K562 (cell line): ENCODE measurements at regions not wholly inside any gene's neighbourhood (a gene's known extent, or its start where the extent isn't known, plus 50 kb on each side); places are given as distances from the start of the nearest gene placed in this dataset.

Source experiments
- ATAC-seq: fragments of 200-7000 bp; cut with Tn5 transposase; 3 replicates; pipeline ENCODE4 v1.9.1; 2020; ENCODE audit warnings: moderate library complexity
- BruUV-seq: library from RNA; stranded (reverse); fragments of 400-500 nt; replicated peaks from 2 replicates; lab custom pipeline; 2021; lab: Mats Ljungman, UMichigan
- CTCF ChIA-PET: fragments of 300-600 bp; formaldehyde crosslinking; extraction: SDS; loops from one replicate; lab custom pipeline; 2021; ENCODE audit warnings: low intra/inter-chr PET ratio; lab: Yijun Ruan, JAX
- POLR2A ChIA-PET: fragments of 300-600, 350-650 bp; sonication (Branson Sonifier 250); formaldehyde crosslinking; extraction: SDS; loops from one replicate; lab custom pipeline; 2021; ENCODE audit warnings: antibody characterized with exemption, inconsistent platforms; lab: Yijun Ruan, JAX
- DNase-seq, 4 experiments: peaks; one replicate each; pipeline versions ENCODE4 v3.0.0 to v3.0.0-alpha.2; 2011 to 2018; ENCODE audit warnings: low spot score in 3 of 4, mixed read lengths in 3 of 4; ENCODE audit errors: extremely low read depth in 1 of 4
- FAIRE-seq: peaks from 2 replicates; lab custom pipeline; 2011; peaks lifted over from hg19 to GRCh38; lab: Jason Lieb, UNC
- H2AFZ ChIP-seq: 2 replicates; pipeline ENCODE4 v1.6.0; 2011; ENCODE audit warnings: low read depth, low read length, control low read depth, inconsistent platforms
- H3K27ac ChIP-seq: fragments of 200-600 bp; 3 replicates; pipeline ENCODE4 v1.8.0; 2011; ENCODE audit warnings: low read depth, mild to moderate bottlenecking, control low read depth, inconsistent platforms, low read length, moderate library complexity, mixed read lengths; ENCODE audit errors: extremely low read depth
- H3K27me3 ChIP-seq, 2 experiments: fragments of 300-600 bp in 1 of 2; 2 replicates in 1 of 2; 3 replicates in 1 of 2; pipeline versions ENCODE4 v1.6.0 to v1.8.0; 2011; ENCODE audit warnings: inconsistent platforms in 2 of 2, low read length in 2 of 2, mild to moderate bottlenecking in 1 of 2, mixed read lengths in 1 of 2, moderate library complexity in 1 of 2; ENCODE audit not compliant: control insufficient read depth in 2 of 2, insufficient read depth in 2 of 2
- H3K36me3 ChIP-seq: fragments of 300-600 bp; 3 replicates; pipeline ENCODE4 v1.8.0; 2011; ENCODE audit warnings: mild to moderate bottlenecking, low read length, inconsistent platforms; ENCODE audit not compliant: control insufficient read depth, insufficient read depth
- H3K4me1 ChIP-seq, 2 experiments: fragments of 200-600 bp in 1 of 2; replicated peaks in 1 of 2; 2 replicates in 1 of 2; 3 replicates in 1 of 2; pipeline versions ENCODE4 v1.5.1 to v1.8.0; 2011; ENCODE audit warnings: inconsistent platforms in 2 of 2, low read length in 2 of 2, mild to moderate bottlenecking in 1 of 2, mixed read lengths in 1 of 2, moderate library complexity in 1 of 2; ENCODE audit not compliant: control insufficient read depth in 2 of 2, insufficient read depth in 2 of 2
- H3K4me2 ChIP-seq: 2 replicates; pipeline ENCODE4 v1.6.1; 2011; ENCODE audit warnings: low read length, control low read depth, inconsistent platforms, mixed read lengths; ENCODE audit not compliant: insufficient read depth
- H3K4me3 ChIP-seq: fragments of 200-600 bp; sonication (generic), shearing (Covaris generic); 2 replicates; pipeline ENCODE4 v1.5.1; 2016; ENCODE audit warnings: control low read depth, inconsistent platforms
- H3K79me2 ChIP-seq: fragments of 200-600 bp; 3 replicates; pipeline ENCODE4 v1.8.0; 2011; ENCODE audit warnings: low read length, inconsistent platforms; ENCODE audit not compliant: control insufficient read depth, insufficient read depth
- H3K9ac ChIP-seq, 2 experiments: 2 replicates each; pipeline versions ENCODE4 v1.6.0 to v1.6.1; 2011; ENCODE audit warnings: low read depth in 2 of 2, low read length in 2 of 2, control low read depth in 1 of 2, inconsistent platforms in 1 of 2, mild to moderate bottlenecking in 1 of 2, mixed read lengths in 1 of 2; ENCODE audit not compliant: insufficient read depth in 1 of 2
- H3K9me1 ChIP-seq: one replicate; pipeline ENCODE4 v1.6.0; 2011; ENCODE audit warnings: inconsistent platforms, mild to moderate bottlenecking, low read length, moderate library complexity; ENCODE audit not compliant: control insufficient read depth, insufficient read depth
- H3K9me3 ChIP-seq: replicated peaks from 2 replicates; pipeline ENCODE4 v1.5.1; 2011; ENCODE audit warnings: low read depth, low read length, inconsistent platforms; ENCODE audit not compliant: control insufficient read depth, insufficient read depth
- H4K20me1 ChIP-seq: replicated peaks from 2 replicates; pipeline ENCODE4 v1.6.1; 2011; ENCODE audit warnings: low read length, inconsistent platforms, mixed read lengths; ENCODE audit not compliant: control insufficient read depth, insufficient read depth
- ATF4 ChIP-seq: fragments of 450-650 bp; formaldehyde crosslinking; IDR thresholded peaks from 2 replicates; pipeline ENCODE4 v1.4.0; 2022; ENCODE audit warnings: mild to moderate bottlenecking, moderate library complexity
- DNMT1 ChIP-seq: fragments of 450-650 bp; IDR thresholded peaks from 2 replicates; pipeline ENCODE4 v1.6.1; 2016; ENCODE audit warnings: antibody characterized with exemption, mild to moderate bottlenecking
- ESRRA ChIP-seq: fragments of 450-650 bp; IDR thresholded peaks from 2 replicates; pipeline ENCODE4 v1.6.1; 2014; ENCODE audit warnings: low read depth, mild to moderate bottlenecking, moderate library complexity, borderline replicate concordance
- ETV1 ChIP-seq: fragments of 450-650 bp; conservative IDR thresholded peaks from 2 replicates; pipeline ENCODE4 v1.6.1; 2016; ENCODE audit warnings: missing genetic modification characterization, control low read depth, low read depth, missing compliant biosample characterization
- KLF13 ChIP-seq: fragments of 450-650 bp; IDR thresholded peaks from 2 replicates; pipeline ENCODE4 v1.6.1; 2016; ENCODE audit warnings: missing genetic modification characterization, low read depth, mild to moderate bottlenecking, missing compliant biosample characterization, moderate library complexity, borderline replicate concordance
- NELFE ChIP-seq: IDR thresholded peaks from 2 replicates; pipeline ENCODE4 v1.6.1; 2011; ENCODE audit warnings: mild to moderate bottlenecking; ENCODE audit not compliant: insufficient read depth, insufficient read length
- RB1 ChIP-seq: fragments of 450-650 bp; IDR thresholded peaks from 2 replicates; pipeline ENCODE4 v1.6.1; 2017; ENCODE audit warnings: low read depth, mild to moderate bottlenecking
- SIN3B ChIP-seq: fragments of 450-650 bp; IDR thresholded peaks from 2 replicates; pipeline ENCODE4 v1.6.1; 2017; ENCODE audit warnings: low read depth, mild to moderate bottlenecking, moderate library complexity
- TAF1 ChIP-seq: IDR thresholded peaks from 2 replicates; pipeline ENCODE4 v1.6.1; 2011; ENCODE audit warnings: mild to moderate bottlenecking, low read length, moderate library complexity; ENCODE audit not compliant: insufficient read depth, control insufficient read depth, severe bottlenecking; ENCODE audit errors: extremely low read depth
- XRCC5 ChIP-seq: fragments of 200-400 bp; formaldehyde crosslinking; IDR thresholded peaks from 2 replicates; pipeline ENCODE4 v1.6.1; 2017; ENCODE audit warnings: low read depth, mild to moderate bottlenecking, low read length
- ZBTB7A ChIP-seq: IDR thresholded peaks from 2 replicates; pipeline ENCODE4 v1.6.1; 2011; ENCODE audit warnings: low read depth, mild to moderate bottlenecking, low read length, moderate library complexity, borderline replicate concordance; ENCODE audit not compliant: control insufficient read depth
- ZNF217 ChIP-seq: sonication (generic); formaldehyde crosslinking; IDR thresholded peaks from 2 replicates; pipeline ENCODE4 v1.8.0; 2022; ENCODE audit warnings: mild to moderate bottlenecking, missing genetic modification reagents
- ZNF280A ChIP-seq: fragments of 450-650 bp; IDR thresholded peaks from 2 replicates; pipeline ENCODE4 v1.6.1; 2018; ENCODE audit warnings: mild to moderate bottlenecking, low read depth; ENCODE audit not compliant: partially characterized antibody
- in situ Hi-C: fragments of 300-500 bp; cut with MboI; formaldehyde crosslinking; loops from 4 replicates; pipeline ENCODE4 v1.15.0; 2018; ENCODE audit warnings: inconsistent platforms, mixed read lengths
- intact Hi-C: fragments of 100-400 bp; cut with micrococcal nuclease; formaldehyde crosslinking; loops from 2 replicates; pipeline ENCODE4 v1.14.2; 2022
- TF ChIP-seq, protein P1 (sequence below): fragments of 250-450 bp; sonication (Bioruptor Pico); IDR thresholded peaks from 2 replicates; pipeline ENCODE4 v1.4.0; 2020; ENCODE audit warnings: mild to moderate bottlenecking, moderate library complexity
- TF ChIP-seq, protein P2 (sequence below): fragments of 250-450 bp; sonication (Bioruptor Pico); IDR thresholded peaks from 2 replicates; pipeline ENCODE4 v1.5.0; 2020; ENCODE audit warnings: mild to moderate bottlenecking

GRCh38 chr13:63050287-63050686 lies 1634.6 kb upstream of the PCDH20 start (continued):
- TF ChIP-seq, protein P1, sequence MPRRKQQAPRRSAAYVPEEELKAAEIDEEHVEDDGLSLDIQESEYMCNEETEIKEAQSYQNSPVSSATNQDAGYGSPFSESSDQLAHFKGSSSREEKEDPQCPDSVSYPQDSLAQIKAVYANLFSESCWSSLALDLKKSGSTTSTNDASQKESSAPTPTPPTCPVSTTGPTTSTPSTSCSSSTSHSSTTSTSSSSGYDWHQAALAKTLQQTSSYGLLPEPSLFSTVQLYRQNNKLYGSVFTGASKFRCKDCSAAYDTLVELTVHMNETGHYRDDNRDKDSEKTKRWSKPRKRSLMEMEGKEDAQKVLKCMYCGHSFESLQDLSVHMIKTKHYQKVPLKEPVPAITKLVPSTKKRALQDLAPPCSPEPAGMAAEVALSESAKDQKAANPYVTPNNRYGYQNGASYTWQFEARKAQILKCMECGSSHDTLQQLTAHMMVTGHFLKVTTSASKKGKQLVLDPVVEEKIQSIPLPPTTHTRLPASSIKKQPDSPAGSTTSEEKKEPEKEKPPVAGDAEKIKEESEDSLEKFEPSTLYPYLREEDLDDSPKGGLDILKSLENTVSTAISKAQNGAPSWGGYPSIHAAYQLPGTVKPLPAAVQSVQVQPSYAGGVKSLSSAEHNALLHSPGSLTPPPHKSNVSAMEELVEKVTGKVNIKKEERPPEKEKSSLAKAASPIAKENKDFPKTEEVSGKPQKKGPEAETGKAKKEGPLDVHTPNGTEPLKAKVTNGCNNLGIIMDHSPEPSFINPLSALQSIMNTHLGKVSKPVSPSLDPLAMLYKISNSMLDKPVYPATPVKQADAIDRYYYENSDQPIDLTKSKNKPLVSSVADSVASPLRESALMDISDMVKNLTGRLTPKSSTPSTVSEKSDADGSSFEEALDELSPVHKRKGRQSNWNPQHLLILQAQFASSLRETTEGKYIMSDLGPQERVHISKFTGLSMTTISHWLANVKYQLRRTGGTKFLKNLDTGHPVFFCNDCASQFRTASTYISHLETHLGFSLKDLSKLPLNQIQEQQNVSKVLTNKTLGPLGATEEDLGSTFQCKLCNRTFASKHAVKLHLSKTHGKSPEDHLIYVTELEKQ (CRISPR knock-in tag), result no peak
- TF ChIP-seq ZBTB7A (no peak), ETV1 (no peak)

GRCh38 chr13:63048653-63049052 lies 1633.0 kb upstream of the PCDH20 start:
- ChIA-PET CTCF (no interaction called here), POLR2A (no interaction called here)
- no peaks in the 10 kb centered on the region for H3K4me1 ChIP-seq
- no peak for ATAC-seq
- H3K4me2 ChIP-seq, result no peak overlapping the region
- H2AFZ ChIP-seq, result no peak overlapping the region
- intact Hi-C loops (no loop called here), in situ Hi-C loops (no loop called here)
- H3K9me1 ChIP-seq, result no peaks in the 10 kb centered on the region
- FAIRE-seq, result no peak
- H3K9me3 ChIP-seq, result no peaks in the 10 kb centered on the region
- no peaks in the 10 kb centered on the region for H3K36me3 ChIP-seq
- no TSS peak for BruUV-seq
- H4K20me1 ChIP-seq, result no peaks in the 10 kb centered on the region
- no peaks in the 10 kb centered on the region for H3K27me3 ChIP-seq
- H3K27ac ChIP-seq, result no peak overlapping the region
- no peak for DNase-seq
- H3K4me3 ChIP-seq, result no peak overlapping the region
- H3K9ac ChIP-seq, result no peak overlapping the region
- no peaks in the 10 kb centered on the region for H3K79me2 ChIP-seq
- TF ChIP-seq KLF13 (tag) (no peak), DNMT1 (no peak), SIN3B (no peak), NELFE (no peak), TAF1 (no peak), ZNF217 (CRISPR knock-in tag) (no peak), RB1 (no peak), ESRRA (no peak), XRCC5 (no peak), ZNF280A (no peak), ATF4 (CRISPR knock-in tag) (no peak)
- TF ChIP-seq, protein P2, sequence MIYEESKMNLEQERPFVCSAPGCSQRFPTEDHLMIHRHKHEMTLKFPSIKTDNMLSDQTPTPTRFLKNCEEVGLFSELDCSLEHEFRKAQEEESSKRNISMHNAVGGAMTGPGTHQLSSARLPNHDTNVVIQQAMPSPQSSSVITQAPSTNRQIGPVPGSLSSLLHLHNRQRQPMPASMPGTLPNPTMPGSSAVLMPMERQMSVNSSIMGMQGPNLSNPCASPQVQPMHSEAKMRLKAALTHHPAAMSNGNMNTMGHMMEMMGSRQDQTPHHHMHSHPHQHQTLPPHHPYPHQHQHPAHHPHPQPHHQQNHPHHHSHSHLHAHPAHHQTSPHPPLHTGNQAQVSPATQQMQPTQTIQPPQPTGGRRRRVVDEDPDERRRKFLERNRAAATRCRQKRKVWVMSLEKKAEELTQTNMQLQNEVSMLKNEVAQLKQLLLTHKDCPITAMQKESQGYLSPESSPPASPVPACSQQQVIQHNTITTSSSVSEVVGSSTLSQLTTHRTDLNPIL (CRISPR knock-in tag), result no peak
